NT2/D1 (cell line): ENCODE measurements at regions not wholly inside any gene's neighbourhood (a gene's known extent, or its start where the extent isn't known, plus 50 kb on each side); places are given as distances from the start of the nearest gene placed in this dataset.

Source experiments
- SUZ12 ChIP-seq: IDR thresholded peaks from 2 replicates; pipeline ENCODE4 v1.6.1; 2011; ENCODE audit not compliant: insufficient read length, insufficient read depth; ENCODE audit errors: extremely low read depth
- YY1 ChIP-seq: IDR thresholded peaks from 2 replicates; pipeline ENCODE4 v1.6.1; 2011; ENCODE audit not compliant: insufficient read length, insufficient read depth
- ZNF274 ChIP-seq: IDR thresholded peaks from 2 replicates; pipeline ENCODE4 v1.6.1; 2011; ENCODE audit warnings: mild to moderate bottlenecking, low read depth, low read length

- TF ChIP-seq ZNF274 (no peak), YY1 (no peak), SUZ12 (no peak)
These were observed 1034.4 kb downstream of the TUSC7 start for GRCh38 chr3:117743993-117744392.
